GM19351 (cell line): ENCODE measurements at regions not wholly inside any gene's neighbourhood (a gene's known extent, or its start where the extent isn't known, plus 50 kb on each side); places are given as distances from the start of the nearest gene placed in this dataset.
"Not testable (repeated sequence)": the region's sequence is repeated elsewhere in the genome, so short reads cannot be mapped to it uniquely, and the experiment has no call there.

Experiments
- ATAC-seq: cut with Tn5 transposase; IDR thresholded peaks from one replicate; pipeline ENCODE4 v1.9.1; 2021; ENCODE audit warnings: mild to moderate bottlenecking, moderate library complexity; ENCODE audit not compliant: unreplicated experiment

DNA sequence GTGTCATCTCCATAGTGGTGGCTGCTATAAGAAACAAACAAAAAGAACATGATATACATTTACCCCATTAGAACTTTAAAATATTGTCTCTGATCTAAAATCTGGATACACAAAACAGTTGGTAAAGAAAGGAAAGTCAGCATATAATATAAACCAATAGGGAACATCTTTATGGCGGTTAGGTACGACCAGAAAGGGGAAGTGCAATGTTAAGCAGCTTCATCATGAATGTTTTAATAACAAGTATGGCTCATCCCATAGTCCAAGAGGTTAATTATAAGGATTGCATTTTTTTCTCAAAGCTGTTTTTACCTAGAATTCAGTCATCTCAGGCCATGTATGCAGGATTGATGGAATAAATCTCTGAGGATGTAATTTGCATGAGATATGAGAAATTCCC lies 1869.7 kb downstream of the PCDH7 start:
- ATAC-seq = no peak

DNA sequence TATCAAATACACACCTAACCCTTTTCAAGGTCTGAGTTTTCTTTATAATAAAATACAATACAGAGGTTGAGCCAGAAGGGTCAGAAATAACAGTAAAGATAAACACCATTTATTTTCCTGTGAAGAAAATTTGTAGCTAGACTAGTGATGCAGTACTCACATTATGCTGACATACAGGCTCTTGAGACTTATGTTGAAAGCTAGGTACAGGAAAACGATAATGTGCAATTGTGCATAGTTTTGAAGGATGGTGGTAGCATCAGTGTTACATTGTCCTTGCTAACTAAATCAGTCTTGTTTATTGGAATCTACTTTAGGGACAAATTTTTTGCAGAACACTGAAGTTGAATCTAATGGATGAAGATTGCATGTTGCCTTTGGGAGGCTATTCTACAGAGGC lies 1877.2 kb downstream of the PCDH7 start:
- ATAC-seq = no peak

DNA sequence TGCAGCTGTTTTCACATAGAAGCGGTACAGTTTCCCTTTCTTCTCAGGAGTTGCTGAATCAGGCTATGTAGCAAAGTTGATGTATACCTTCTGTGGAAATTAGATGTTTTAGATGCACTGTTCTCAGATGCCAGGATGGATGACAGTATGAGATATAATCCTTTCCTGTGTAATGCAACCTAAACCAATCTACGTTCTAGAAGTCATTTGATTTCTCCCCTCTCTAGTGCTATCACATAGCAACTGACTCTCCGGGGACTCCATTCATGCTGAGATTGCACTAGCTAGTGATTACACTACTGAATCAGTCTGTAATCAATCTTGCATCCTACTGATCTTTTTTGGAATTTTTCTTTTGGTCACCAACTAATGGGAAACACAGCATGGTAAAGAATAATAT lies 1881.7 kb downstream of the PCDH7 start:
- no peak for ATAC-seq

DNA sequence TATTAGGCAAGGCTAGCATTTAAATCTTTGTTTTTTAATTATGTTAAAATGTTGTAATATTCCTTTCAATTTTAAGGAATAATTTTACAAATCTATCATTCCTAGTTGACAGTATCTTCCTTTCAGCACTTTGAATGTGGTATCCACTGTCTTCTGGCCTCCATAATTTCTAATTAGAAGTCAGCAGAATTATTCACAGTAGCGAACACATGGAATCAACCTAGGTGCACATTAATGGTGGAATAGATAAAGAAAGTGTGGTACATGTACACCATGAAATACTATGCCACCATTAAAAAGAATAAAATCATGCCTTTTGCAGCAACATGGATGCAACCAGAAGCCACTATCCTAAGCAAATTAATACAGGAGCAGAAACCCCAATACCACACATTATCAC lies 1887.8 kb downstream of the PCDH7 start:
- ATAC-seq = no peak

DNA sequence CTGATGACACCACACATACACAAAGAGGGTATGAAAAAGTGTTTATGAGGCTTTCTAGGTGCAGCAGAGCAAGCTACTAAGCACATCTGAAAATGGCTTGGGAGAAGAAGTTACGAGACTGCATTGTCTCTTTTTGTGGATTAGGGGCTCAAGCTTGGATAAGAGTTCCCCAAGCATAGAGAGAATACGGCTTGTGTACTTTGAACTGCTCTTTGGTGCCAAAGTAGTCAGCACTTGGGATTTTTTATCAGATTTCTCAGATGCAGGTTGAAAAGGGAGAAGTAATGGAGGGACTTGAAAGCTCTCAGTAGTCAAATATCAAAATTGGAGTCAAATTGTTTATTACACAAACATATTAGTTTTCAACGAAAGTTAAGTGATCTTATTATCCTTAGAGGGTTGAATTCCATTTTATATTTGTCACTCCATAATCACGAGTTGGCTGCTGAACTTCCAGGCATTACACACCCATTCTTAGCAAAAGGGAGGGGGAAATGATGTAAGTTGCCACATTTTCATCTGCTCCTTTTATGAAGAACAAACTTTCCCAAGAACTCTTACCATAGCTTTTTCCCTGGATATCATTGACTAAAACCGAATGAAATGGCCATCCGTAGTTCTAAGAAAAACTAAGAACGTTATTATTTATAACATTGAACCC lies 1904.9 kb downstream of the PCDH7 start:
- no peak for ATAC-seq

DNA sequence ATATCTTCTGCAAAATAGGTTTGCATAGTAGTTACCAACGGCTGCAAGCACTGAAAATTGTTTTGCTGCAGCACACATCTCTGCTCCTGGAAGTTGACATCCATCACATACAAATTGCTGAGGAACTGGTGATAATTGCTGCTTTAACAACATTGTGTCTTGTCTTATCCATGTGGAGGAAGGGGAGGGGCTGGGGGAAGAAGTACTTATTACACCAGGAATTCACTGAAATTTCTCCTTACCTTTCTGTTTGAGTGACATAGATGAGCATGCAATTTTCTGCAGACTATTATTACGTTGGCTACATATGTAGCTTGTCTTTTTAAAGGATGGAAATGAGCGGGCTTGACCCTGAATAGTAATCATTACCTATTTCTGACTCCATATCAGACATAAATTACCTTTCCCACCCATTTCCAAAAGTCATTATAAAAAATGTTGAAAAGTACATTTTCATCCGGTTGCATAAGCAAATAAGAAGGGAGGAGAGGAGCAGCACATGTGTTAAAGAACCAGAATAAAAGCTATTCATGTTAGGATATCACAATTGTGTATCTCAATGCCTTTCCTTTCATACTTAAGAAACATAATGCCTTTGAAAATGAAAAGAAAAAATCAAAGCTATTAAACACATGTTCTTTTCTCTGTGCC lies 1905.6 kb downstream of the PCDH7 start:
- no peak for ATAC-seq

DNA sequence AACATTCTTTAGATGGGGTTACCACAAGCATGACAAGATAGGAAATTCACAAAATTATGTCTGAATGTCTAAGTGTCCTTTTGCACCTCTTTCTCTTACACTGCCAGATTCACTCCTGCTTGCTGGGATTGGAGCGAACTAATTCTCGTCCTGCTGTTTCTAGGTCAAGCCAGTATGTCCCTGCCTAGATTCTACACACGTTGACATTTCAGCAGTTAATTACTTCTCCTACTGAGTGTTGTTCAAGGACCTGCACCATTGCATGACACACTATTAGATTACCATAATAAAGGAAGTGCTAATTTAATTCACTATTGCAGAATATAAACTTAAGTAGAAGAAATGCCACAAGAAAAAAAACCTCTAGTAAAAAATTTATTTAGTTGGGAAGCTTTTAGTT lies 1911.7 kb downstream of the PCDH7 start:
- no peak for ATAC-seq

DNA sequence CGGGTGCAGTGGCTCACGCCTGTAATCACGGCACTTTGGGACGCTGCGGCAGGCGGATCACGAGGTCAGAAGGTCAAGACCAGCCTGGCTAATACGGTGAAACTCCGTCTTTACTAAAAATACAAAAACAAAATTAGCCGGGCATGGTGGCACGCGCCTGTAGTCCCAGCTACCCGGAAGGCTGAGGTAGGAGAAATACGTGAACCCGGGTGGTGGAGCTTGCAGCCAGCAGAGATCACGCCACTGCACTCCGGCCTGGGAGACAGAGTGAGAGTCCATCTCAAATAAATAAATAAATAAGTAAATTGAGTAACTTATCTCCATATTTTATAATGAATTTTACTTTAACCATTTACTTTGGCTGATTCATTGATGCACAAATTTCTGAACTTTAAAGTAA lies 1913.3 kb downstream of the PCDH7 start:
- no peak for ATAC-seq

DNA sequence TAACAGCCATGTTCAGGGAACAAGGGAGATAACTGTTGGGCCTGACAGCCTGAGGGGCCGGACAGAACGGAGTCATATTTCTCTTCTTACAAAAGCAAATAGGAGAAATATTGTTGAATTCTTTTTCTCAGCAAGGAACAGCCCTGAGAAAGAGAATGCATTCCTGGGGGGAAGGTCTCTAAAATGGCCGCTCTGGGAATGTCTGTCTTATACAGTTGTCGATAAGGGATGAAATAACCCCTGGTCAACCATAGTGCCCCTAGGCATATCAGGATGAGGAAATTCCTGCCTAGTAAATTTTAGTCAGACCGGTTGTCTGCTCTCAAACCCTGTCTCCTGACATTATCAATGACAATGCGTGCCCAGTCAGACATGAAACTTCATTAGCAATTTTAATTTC lies 1925.5 kb downstream of the PCDH7 start:
- ATAC-seq = no peak

DNA sequence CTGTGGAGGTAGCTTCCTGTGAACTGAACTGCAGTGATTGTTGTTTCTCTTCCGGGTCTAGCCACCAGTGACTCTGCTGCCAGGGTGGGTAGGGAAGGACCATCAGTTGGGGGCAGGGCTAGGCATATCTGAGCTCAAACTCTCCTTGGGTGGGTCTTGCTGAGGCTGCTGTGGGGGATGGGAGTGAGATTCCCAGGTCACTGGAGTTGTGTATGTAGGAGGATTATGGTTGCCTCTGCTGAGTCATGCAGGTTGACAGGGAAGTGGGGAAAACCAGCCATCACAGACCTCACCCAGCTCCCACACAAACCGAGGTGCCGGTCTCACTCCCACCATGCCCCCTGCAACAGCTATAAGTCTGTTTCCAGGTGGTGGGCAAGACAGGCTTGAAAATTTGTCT lies 1937.8 kb downstream of the PCDH7 start:
- no peak for ATAC-seq

DNA sequence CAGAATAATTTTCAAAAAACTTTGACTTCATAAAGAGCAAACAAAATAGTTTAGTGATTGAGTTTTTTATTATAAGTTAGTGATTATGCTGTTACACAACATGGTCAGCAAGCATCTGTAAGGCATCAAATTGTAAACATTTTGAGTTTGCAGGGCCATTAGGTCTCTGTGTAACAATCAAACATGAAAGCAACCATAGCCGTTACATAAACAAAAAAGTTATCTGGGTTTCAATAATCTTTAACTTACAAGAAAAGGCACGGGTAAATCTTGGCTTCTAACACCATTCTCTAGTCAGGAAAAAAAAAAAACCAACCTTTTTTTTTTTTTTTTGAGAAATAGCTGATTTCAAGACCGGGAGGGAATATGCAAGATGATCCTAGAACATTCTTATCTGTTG lies 1941.1 kb downstream of the PCDH7 start:
- no peak for ATAC-seq

DNA sequence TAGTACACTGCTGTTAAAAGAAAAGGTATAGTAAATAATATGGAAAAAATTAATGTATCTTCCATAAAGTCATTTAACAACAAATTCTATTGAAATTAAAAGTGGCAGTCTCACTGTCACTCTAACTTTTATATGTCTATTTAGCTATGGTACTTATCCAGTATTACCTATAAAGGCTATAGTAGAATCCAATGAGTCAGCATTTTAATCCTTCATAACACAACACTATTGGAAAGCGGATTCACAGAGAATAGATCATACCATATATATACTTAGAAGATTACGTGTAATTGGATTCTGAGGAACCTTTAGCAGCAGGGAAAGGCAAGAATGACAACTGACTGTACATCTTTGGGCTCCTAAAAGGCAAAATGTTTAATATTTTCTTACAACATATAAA lies 1942.6 kb downstream of the PCDH7 start:
- ATAC-seq = no peak

DNA sequence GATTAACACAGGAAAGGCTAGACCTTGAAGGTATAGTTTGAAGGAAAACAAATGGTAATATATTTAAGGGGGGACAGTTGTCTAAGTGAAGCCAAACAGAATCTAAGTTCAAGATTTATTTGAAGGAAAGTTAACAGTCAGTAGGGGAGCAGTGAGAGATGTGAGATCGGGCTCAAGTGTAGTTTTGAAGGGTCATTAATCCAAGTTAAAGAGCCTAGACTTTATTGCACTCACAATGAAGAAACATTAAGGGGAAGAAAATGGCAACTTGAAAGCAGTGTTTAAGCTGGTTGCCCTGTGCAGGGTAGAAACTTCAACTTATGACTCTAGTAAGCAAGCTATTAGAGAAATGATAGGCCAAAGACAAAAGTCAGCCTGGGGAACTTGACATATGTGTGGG lies 1952.2 kb downstream of the PCDH7 start:
- ATAC-seq = no peak

DNA sequence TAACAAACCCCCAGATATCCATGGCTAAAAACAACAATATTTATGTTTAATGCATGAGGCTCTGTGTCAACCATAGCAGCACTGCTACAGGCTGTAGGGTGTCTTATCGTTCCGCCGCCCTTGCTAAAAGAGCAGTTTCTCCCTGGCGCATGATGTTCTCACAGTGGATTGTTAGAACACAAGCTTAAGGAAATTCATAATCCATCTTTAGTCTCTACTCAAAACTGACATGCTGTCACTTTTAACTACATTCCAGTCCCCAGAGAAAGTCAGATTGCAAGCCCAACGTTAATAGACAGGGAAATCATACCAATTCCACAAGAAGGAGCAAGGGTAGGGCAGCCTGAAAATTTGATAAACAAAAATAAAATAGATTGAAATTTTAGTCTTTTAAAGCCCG lies 1960.8 kb downstream of the PCDH7 start:
- ATAC-seq = no peak

DNA sequence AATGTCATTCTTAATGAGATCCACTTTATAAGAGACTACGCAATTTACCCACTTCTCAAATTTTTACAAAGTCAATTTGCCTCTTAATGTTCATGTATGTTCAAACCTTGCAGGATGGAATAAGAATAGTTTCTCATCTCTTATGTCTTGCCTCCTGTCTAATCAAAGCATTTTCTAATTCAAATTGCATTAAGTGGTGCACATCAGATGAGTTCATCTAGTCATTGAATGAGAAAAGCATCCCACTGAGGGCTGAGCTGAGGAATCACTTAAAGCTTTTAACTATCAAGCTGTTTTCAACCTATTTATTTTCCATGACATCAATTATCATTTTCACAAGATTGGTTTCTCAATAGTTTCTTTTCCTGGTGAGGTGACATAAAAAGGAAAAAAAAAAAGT lies 1964.0 kb downstream of the PCDH7 start:
- ATAC-seq = no peak

DNA sequence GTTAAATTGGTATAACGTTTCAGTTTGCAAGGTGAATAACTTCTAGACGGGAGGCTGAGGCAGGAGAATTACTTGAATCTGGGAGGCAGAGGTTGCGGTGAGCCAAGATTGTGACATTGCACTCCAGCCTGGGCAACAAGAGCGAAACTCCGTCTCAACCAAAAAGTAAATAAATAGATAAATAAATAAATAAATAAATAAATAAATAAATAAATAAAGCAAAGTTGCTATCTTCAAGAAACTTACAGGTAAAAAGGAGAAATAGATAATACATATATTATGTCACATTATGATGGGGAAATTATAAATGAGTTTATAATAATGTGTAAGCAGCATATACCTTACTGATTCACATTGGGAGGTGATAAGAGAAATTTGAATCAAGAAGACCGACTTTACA lies 1966.0 kb downstream of the PCDH7 start:
- ATAC-seq = no peak

DNA sequence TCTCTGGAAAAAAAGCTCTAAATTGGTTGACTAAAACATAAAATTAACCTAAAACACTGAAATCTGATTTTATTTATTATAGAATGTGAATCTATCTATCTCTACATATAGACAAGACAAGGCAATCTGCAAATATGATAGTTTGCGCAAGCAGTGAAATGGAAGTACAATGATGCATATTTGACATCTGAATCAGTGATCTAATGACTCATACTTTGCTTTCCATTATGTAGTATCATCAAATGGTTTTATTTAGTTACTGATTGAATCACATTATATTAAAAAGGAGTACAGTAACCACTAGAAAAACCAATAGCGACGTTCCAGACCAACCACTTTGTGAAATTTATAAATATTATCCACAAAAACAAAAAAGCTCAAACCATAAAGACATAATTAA lies 1969.3 kb downstream of the PCDH7 start:
- ATAC-seq = no peak

DNA sequence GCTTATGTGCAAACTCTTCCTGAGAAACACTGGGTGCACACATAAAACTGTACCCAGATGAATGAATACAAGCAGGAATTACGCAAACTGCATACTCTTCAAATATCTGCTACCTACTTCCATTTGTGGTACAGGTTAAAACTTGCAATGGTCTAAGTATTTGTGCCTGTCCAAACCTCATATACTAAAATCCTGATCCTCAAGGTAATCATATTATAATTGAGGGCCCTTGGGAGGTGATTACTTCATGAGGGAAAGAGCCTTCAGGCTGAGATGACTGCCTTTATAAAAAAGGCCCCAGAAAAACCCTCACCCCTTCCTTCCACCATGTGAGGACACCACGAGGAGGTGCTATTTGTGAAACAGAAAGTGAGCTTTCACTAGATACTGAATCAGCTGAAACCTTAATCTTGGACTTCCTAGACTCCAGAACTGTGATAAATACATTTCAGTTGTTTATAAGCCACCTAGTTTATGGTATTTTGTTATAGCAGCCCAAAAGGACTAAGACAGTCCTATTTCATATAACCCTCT lies 1977.2 kb downstream of the PCDH7 start:
- no peak for ATAC-seq

DNA sequence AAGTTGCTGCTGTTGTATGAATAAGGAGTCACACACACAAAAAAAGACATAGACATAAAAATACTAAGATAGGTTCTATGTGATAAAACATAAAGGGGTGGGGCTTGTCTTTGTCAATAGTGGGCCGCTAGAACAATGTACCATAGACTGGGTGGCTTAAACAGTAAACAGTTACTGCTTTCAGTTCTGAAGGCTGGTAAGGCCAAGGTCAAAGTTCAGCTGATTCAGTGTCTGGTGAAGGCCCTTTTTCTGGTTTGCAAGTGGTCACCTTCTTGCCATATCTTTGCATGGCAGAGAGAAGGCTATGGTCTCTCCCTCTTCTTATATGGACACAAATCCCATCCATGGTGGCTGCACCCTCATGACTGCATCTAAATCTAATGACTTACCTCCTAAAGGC lies 1980.7 kb downstream of the PCDH7 start:
- no peak for ATAC-seq

DNA sequence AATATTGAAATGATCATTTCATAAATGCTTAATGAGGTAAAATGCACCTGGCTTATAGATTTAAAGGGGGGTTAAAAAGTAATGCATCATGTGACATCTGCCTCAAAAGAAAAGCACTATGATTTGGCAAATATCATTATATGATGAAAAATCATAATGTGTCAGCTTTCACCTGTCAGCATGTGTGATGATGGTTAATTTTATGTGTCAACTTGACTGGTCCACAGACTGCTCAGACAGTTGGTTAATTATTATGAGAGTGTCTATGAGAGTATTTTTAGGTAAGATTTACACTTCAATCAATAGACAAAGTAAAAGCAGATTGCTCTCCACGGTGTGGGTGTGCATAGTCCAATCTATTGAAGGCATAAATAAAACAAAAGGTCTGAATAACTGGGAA lies 1986.7 kb downstream of the PCDH7 start:
- no peak for ATAC-seq

DNA sequence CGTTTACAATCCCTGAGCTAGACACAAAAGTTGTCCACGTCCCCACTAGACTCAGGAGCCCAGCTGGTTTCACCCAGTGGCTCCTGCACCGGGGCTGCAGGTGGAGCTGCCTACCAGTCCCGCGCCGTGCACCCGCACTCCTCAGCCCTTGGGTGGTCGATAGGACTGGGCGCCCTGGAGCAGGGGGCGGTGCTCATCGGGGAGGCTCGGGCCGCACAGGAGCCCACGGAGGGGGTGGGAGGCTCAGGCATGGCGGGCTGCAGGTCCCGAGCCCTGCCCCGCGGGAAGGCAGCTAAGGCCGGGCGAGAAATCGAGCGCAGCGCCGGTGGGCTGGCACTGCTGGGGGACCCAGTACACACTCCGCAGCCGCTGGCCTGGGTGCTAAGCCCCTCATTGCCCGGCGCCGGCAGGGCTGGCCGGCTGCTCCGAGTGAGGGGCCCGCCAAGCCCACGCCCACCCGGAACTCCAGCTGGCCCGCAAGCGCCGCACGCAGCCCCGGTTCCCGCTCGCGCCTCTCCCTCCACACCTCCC lies 1996.0 kb downstream of the PCDH7 start:
- not testable (repeated sequence) for ATAC-seq

DNA sequence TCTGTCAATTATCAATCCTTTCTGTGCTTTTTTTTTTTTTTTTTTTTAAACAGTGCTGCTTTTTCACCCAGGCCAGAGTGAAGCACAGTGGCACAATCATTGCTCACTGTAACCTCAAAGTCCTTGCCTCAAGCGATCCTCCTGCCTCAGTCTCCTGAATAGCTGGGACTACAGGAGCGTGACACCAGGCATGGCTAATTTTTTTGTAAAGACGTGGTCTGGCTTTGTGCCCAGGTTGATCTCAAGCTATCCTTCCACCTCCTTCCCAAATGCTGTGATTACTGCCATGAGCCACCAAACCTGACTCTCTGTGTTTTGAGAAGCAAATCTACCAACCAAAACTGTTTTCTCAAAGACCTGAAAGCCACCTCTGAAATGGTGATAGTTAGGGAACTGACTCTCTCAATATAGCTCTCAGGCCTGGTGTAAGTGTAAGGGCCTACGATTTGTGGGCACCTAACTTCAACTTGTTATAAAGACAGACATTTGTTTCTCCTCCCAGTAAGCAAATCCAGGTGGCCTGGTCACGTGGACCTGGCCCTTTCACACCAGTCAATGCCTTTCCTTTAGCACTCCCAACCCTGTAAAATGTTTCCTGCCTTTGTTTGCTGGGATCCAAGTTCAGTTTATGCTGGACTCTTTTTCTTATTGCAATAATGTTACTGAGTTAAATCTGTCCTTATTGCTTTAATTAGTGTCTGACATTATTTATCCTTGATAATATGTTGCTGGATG lies 2015.9 kb downstream of the PCDH7 start:
- ATAC-seq = no peak
